CD14-positive monocyte (primary cell): ENCODE measurements at regions not wholly inside any gene's neighbourhood (a gene's known extent, or its start where the extent isn't known, plus 50 kb on each side); places are given as distances from the start of the nearest gene placed in this dataset.

ENCODE experiments used
- DNase-seq, 3 donors: peaks; one replicate each; pipeline ENCODE4 v3.0.0-alpha.2; 2011 to 2022
- H2AFZ ChIP-seq: 2 replicates; pipeline ENCODE4 v1.6.0; 2012; ENCODE audit warnings: mild to moderate bottlenecking, low read depth, low read length, inconsistent platforms; ENCODE audit not compliant: insufficient read depth, poor library complexity, severe bottlenecking
- H3K27ac ChIP-seq, 2 donors: 1 replicate in 1 of 2; 2 replicates in 1 of 2; pipeline ENCODE4 v1.5.1; 2012 to 2013; ENCODE audit warnings: low read length in 2 of 2, control low read depth in 1 of 2, inconsistent platforms in 1 of 2, low read depth in 1 of 2, mild to moderate bottlenecking in 1 of 2
- H3K27me3 ChIP-seq, 2 donors: one replicate each; pipeline versions ENCODE4 v1.6.0 to v1.6.1; 2011 to 2013; ENCODE audit warnings: low read length in 2 of 2; ENCODE audit not compliant: control insufficient read depth in 2 of 2, insufficient read depth in 2 of 2
- H3K36me3 ChIP-seq, 2 donors: replicated peaks in 1 of 2; 1 replicate in 1 of 2; 2 replicates in 1 of 2; pipeline versions ENCODE4 v1.5.1 to v1.6.1; 2012 to 2013; ENCODE audit warnings: low read length in 2 of 2, control low read depth in 1 of 2, inconsistent platforms in 1 of 2, mild to moderate bottlenecking in 1 of 2; ENCODE audit not compliant: insufficient read depth in 2 of 2, control insufficient read depth in 1 of 2
- H3K4me1 ChIP-seq, 2 donors: 1 replicate in 1 of 2; 2 replicates in 1 of 2; pipeline versions ENCODE4 v1.5.1 to v1.6.1; 2012 to 2013; ENCODE audit warnings: low read length in 2 of 2, control low read depth in 1 of 2, inconsistent platforms in 1 of 2, mild to moderate bottlenecking in 1 of 2, moderate library complexity in 1 of 2; ENCODE audit not compliant: insufficient read depth in 2 of 2, control insufficient read depth in 1 of 2
- H3K4me2 ChIP-seq: replicated peaks from 2 replicates; pipeline ENCODE3; 2012; ENCODE audit warnings: low read length, moderate library complexity, mild to moderate bottlenecking; ENCODE audit not compliant: poor library complexity, severe bottlenecking; ENCODE audit errors: extremely low read depth
- H3K4me3 ChIP-seq, 3 experiments: fragments of 200-600 bp in 1 of 3; sonication (generic) in 1 of 3; replicated peaks in 1 of 3; 1 replicate in 2 of 3; 2 replicates in 1 of 3; pipeline ENCODE4 v1.5.1; 2011 to 2013; ENCODE audit warnings: low read length in 3 of 3, mild to moderate bottlenecking in 3 of 3, control low read depth in 2 of 3, low read depth in 2 of 3, inconsistent platforms in 1 of 3, moderate library complexity in 1 of 3
- H3K79me2 ChIP-seq: 2 replicates; pipeline ENCODE4 v1.6.0; 2012; ENCODE audit warnings: mild to moderate bottlenecking, control low read depth, inconsistent platforms, low read length, moderate library complexity; ENCODE audit not compliant: insufficient read depth
- H3K9ac ChIP-seq: 2 replicates; pipeline ENCODE4 v1.6.0; 2017; ENCODE audit warnings: low read length, mild to moderate bottlenecking; ENCODE audit not compliant: insufficient read depth, poor library complexity, severe bottlenecking
- H3K9me3 ChIP-seq, 2 donors: replicated peaks in 1 of 2; 1 replicate in 1 of 2; 2 replicates in 1 of 2; pipeline versions ENCODE4 v1.5.1 to v1.6.1; 2012 to 2013; ENCODE audit warnings: low read length in 2 of 2, control low read depth in 1 of 2; ENCODE audit not compliant: control insufficient read depth in 1 of 2, insufficient read depth in 1 of 2
- H4K20me1 ChIP-seq: 2 replicates; pipeline ENCODE4 v1.6.0; 2012; ENCODE audit warnings: mild to moderate bottlenecking, low read length, control low read depth, moderate library complexity; ENCODE audit not compliant: insufficient read depth
- H3K27ac Mint-ChIP-seq, 7 donors: one replicate each; pipeline ENCODE4 v1.8.0; 2020; ENCODE audit warnings: mild to moderate bottlenecking in 7 of 7, mixed read lengths in 7 of 7, moderate library complexity in 6 of 7, inconsistent platforms in 2 of 7
- H3K27me3 Mint-ChIP-seq, 3 donors: one replicate each; pipeline ENCODE4 v1.8.0; 2021 to 2022; ENCODE audit warnings: low read depth in 3 of 3, mild to moderate bottlenecking in 3 of 3, mixed read lengths in 3 of 3, moderate library complexity in 3 of 3, inconsistent platforms in 1 of 3
- H3K36me3 Mint-ChIP-seq, 2 donors: one replicate each; pipeline ENCODE4 v1.8.0; 2020; ENCODE audit warnings: mixed read lengths in 2 of 2, inconsistent platforms in 1 of 2, mild to moderate bottlenecking in 1 of 2
- H3K4me1 Mint-ChIP-seq: one replicate; pipeline ENCODE4 v1.8.0; 2020; ENCODE audit warnings: mild to moderate bottlenecking, mixed read lengths
- H3K4me3 Mint-ChIP-seq, 2 donors: one replicate each; pipeline ENCODE4 v1.8.0; 2020; ENCODE audit warnings: mild to moderate bottlenecking in 2 of 2, mixed read lengths in 2 of 2, moderate library complexity in 1 of 2
- H3K9me3 Mint-ChIP-seq, 7 donors: one replicate each; pipeline ENCODE4 v1.8.0; 2020 to 2022; ENCODE audit warnings: mixed read lengths in 7 of 7, mild to moderate bottlenecking in 6 of 7, moderate library complexity in 6 of 7, inconsistent platforms in 2 of 7
- intact Hi-C, 2 donors: fragments of 100-400 bp; cut with micrococcal nuclease; formaldehyde crosslinking; loops; one replicate each; pipeline versions ENCODE4 v1.15.0 to v1.15.1; 2023
- TF ChIP-seq, protein P1 (sequence below): fragments of 200-600 bp; IDR thresholded peaks from one replicate; pipeline ENCODE4 v1.8.0; 2022; ENCODE audit warnings: antibody characterized with exemption, mild to moderate bottlenecking

DNA sequence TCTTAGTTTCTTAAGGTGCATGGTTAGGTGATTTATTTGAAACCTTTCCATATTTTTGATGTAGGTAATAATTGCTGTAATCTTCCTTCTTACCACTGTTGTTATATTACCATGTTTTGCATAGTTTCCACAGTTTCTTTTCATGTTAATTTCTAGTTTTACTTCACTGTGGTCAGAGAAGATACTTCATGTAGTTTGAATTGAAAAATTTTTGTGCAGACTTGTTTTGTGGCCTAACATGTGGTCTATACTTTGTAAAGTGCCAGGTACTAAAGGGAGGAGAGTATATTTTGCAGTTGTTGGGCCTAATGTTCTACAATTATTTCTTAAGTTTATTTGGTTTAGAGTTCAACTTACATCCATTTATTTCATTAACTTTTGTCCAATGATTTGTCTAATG lies 69.2 kb upstream of the RPS4Y2 start:
- H3K36me3 Mint-ChIP-seq, result no peaks in the 10 kb centered on the region
- H3K4me2 ChIP-seq, result no peak overlapping the region
- no peak overlapping the region for H3K9ac ChIP-seq
- no peak overlapping the region for H3K4me3 ChIP-seq
- H3K79me2 ChIP-seq, result no peaks in the 10 kb centered on the region
- H3K27ac ChIP-seq, result no peak overlapping the region
- H3K4me3 Mint-ChIP-seq, result no peak overlapping the region
- no peaks in the 10 kb centered on the region for H4K20me1 ChIP-seq
- H3K4me1 ChIP-seq, result no peaks in the 10 kb centered on the region
- H3K27me3 ChIP-seq, result no peaks in the 10 kb centered on the region
- intact Hi-C loops, result no loop called here
- H3K36me3 ChIP-seq, result no peaks in the 10 kb centered on the region
- no peaks in the 10 kb centered on the region for H3K27me3 Mint-ChIP-seq
- H3K9me3 Mint-ChIP-seq, result peaks cover 0 to 3% (median 0%) of the 10 kb centered on the region in 7 donors
- no peaks in the 10 kb centered on the region for H3K9me3 ChIP-seq
- no peak for DNase-seq
- H3K27ac Mint-ChIP-seq, result no peak overlapping the region
- no peaks in the 10 kb centered on the region for H3K4me1 Mint-ChIP-seq
- H2AFZ ChIP-seq, result no peak overlapping the region
- TF ChIP-seq, protein P1, sequence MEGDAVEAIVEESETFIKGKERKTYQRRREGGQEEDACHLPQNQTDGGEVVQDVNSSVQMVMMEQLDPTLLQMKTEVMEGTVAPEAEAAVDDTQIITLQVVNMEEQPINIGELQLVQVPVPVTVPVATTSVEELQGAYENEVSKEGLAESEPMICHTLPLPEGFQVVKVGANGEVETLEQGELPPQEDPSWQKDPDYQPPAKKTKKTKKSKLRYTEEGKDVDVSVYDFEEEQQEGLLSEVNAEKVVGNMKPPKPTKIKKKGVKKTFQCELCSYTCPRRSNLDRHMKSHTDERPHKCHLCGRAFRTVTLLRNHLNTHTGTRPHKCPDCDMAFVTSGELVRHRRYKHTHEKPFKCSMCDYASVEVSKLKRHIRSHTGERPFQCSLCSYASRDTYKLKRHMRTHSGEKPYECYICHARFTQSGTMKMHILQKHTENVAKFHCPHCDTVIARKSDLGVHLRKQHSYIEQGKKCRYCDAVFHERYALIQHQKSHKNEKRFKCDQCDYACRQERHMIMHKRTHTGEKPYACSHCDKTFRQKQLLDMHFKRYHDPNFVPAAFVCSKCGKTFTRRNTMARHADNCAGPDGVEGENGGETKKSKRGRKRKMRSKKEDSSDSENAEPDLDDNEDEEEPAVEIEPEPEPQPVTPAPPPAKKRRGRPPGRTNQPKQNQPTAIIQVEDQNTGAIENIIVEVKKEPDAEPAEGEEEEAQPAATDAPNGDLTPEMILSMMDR, result no peak
